ENCODE measurements at regions not wholly inside any gene's neighbourhood (a gene's known extent, or its start where the extent isn't known, plus 50 kb on each side); places are given as distances from the start of the nearest gene placed in this dataset.
A peak's percentile ranks its signal among the peaks of the same experiment; 100 is the strongest.

DNA sequence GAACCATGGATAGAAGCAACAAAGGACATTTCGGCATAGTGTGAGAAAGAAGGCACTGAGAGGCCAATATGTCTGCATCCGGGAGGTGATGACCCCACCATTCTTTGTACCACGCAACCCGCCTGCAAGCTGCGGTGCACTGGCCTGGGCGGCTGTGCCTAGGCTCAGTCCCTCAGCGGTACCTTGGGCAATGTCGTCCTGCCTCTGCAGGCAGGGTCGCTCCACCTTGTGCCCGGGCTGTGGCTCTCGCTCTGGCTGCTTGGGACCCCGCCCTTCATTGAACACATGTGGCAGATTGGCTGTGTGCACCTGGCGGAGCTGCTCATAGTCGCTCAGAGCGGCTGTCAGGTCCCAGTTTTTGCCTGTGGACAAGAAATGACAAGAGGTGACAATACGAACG lies 243.2 kb downstream of the KLF13 start:
- H3K4me3 ChIP-seq (replicated peaks in 1 of 4; ENCODE audit: control extremely low read depth in 1 of 4, insufficient read depth in 1 of 4, low read depth in 3 of 4, low read length in 4 of 4): no peak overlapping the region
- H3K79me2 ChIP-seq (ENCODE audit: control insufficient read depth, insufficient read depth, low read length): no peaks in the 10 kb centered on the region
- TF ChIP-seq, protein P1, sequence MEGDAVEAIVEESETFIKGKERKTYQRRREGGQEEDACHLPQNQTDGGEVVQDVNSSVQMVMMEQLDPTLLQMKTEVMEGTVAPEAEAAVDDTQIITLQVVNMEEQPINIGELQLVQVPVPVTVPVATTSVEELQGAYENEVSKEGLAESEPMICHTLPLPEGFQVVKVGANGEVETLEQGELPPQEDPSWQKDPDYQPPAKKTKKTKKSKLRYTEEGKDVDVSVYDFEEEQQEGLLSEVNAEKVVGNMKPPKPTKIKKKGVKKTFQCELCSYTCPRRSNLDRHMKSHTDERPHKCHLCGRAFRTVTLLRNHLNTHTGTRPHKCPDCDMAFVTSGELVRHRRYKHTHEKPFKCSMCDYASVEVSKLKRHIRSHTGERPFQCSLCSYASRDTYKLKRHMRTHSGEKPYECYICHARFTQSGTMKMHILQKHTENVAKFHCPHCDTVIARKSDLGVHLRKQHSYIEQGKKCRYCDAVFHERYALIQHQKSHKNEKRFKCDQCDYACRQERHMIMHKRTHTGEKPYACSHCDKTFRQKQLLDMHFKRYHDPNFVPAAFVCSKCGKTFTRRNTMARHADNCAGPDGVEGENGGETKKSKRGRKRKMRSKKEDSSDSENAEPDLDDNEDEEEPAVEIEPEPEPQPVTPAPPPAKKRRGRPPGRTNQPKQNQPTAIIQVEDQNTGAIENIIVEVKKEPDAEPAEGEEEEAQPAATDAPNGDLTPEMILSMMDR (conservative IDR thresholded peaks at IDR 0.05 in 1 of 2, IDR thresholded peaks at IDR 0.05 in 1 of 2; ENCODE audit: low read depth in 1 of 2, low read length in 2 of 2): no peak
- no peak for TF ChIP-seq EZH2 (IDR thresholded peaks at IDR 0.05; ENCODE audit: low read length, missing control alignments)
- no peaks in the 10 kb centered on the region for H3K27me3 ChIP-seq (ENCODE audit: control insufficient read depth, insufficient read depth, low read length)
- H4K20me1 ChIP-seq (ENCODE audit: control insufficient read depth, extremely low read depth, insufficient read depth, low read length): no peaks in the 10 kb centered on the region
- H3K36me3 ChIP-seq (ENCODE audit: control insufficient read depth, insufficient read depth, low read length): no peaks in the 10 kb centered on the region
- no peak overlapping the region for H3K4me2 ChIP-seq (ENCODE audit: extremely low read depth, insufficient read depth, low read length)
- no peak overlapping the region for H3K9ac ChIP-seq (ENCODE audit: insufficient read depth, low read length)
- H2AFZ ChIP-seq (ENCODE audit: low read length): no peak overlapping the region
- no peaks in the 10 kb centered on the region for H3K4me1 ChIP-seq (ENCODE audit: control insufficient read depth, extremely low read depth, insufficient read depth, low read length)
- no peak overlapping the region for H3K27ac ChIP-seq (ENCODE audit: insufficient read depth, low read length)
- DNase-seq (ENCODE audit: low read depth in 2 of 2): no peak
- no peaks in the 10 kb centered on the region for H3K9me3 ChIP-seq (ENCODE audit: control insufficient read depth, insufficient read depth, low read depth, low read length)

DNA sequence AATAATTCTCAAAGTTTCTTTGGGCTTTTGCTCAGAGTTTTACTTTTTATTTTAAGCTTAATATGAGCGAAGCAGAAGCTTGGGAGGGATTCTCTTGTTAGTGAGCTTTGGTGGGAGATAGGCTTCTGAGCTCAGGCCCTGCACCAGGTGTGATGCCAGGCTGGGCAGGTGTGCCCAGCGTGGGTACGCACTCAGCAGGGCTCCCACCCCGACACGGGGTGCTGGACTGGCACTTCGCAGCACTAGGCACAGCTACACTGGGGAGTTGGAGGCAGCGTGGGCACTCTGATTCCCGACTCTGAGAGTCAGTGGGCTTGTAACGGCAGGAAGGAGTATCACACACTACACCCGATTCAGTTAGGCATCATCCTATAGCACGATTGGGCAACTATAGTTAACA lies 244.0 kb downstream of the KLF13 start:
- Histone ChIP-seq H3K36me3 (ENCODE audit: control insufficient read depth, insufficient read depth, low read length) (no peaks in the 10 kb centered on the region), H3K27ac (ENCODE audit: insufficient read depth, low read length) (no peak overlapping the region), H3K4me1 (ENCODE audit: control insufficient read depth, extremely low read depth, insufficient read depth, low read length) (no peaks in the 10 kb centered on the region), H3K27me3 (ENCODE audit: control insufficient read depth, insufficient read depth, low read length) (no peaks in the 10 kb centered on the region), H3K9ac (ENCODE audit: insufficient read depth, low read length) (no peak overlapping the region), H3K4me3 (replicated peaks in 1 of 4; ENCODE audit: control extremely low read depth in 1 of 4, insufficient read depth in 1 of 4, low read depth in 3 of 4, low read length in 4 of 4) (no peak overlapping the region), H4K20me1 (ENCODE audit: control insufficient read depth, extremely low read depth, insufficient read depth, low read length) (no peaks in the 10 kb centered on the region), H3K9me3 (ENCODE audit: control insufficient read depth, insufficient read depth, low read depth, low read length) (no peaks in the 10 kb centered on the region), H2AFZ (ENCODE audit: low read length) (no peak overlapping the region), H3K79me2 (ENCODE audit: control insufficient read depth, insufficient read depth, low read length) (no peaks in the 10 kb centered on the region), H3K4me2 (ENCODE audit: extremely low read depth, insufficient read depth, low read length) (no peak overlapping the region)
- no peak for DNase-seq (ENCODE audit: low read depth in 2 of 2)
- TF ChIP-seq, protein P1 (conservative IDR thresholded peaks at IDR 0.05 in 1 of 2, IDR thresholded peaks at IDR 0.05 in 1 of 2; ENCODE audit: low read depth in 1 of 2, low read length in 2 of 2): no peak
- TF ChIP-seq EZH2 (IDR thresholded peaks at IDR 0.05; ENCODE audit: low read length, missing control alignments): no peak

DNA sequence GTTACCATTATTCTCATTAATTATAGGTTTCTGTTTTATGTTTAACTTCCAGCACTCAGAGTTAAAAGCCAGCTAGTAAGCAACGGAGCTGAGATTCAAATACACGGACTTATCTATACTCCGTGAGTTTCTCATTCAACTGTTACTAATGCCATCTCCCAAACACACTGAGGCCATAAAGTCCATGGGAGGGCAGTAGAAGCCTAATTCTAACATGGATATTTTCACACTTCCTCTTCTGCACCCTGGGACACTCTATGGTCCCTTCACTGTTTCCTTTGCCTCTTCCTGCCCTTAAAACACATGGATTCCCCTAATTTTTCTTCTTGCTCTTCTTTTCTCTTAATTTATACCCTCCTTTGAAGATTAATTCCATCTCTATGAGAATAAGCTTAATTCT lies 245.0 kb downstream of the KLF13 start:
- H3K4me3 ChIP-seq (replicated peaks in 1 of 4; ENCODE audit: control extremely low read depth in 1 of 4, insufficient read depth in 1 of 4, low read depth in 3 of 4, low read length in 4 of 4): no peak overlapping the region
- H2AFZ ChIP-seq (ENCODE audit: low read length): no peak overlapping the region
- no peaks in the 10 kb centered on the region for H3K36me3 ChIP-seq (ENCODE audit: control insufficient read depth, insufficient read depth, low read length)
- H4K20me1 ChIP-seq (ENCODE audit: control insufficient read depth, extremely low read depth, insufficient read depth, low read length): no peaks in the 10 kb centered on the region
- no peaks in the 10 kb centered on the region for H3K79me2 ChIP-seq (ENCODE audit: control insufficient read depth, insufficient read depth, low read length)
- DNase-seq (ENCODE audit: low read depth in 2 of 2): peak in 1 of 2 donors; percentile 39
- no peak overlapping the region for H3K4me2 ChIP-seq (ENCODE audit: extremely low read depth, insufficient read depth, low read length)
- H3K4me1 ChIP-seq (ENCODE audit: control insufficient read depth, extremely low read depth, insufficient read depth, low read length): no peaks in the 10 kb centered on the region
- no peaks in the 10 kb centered on the region for H3K9me3 ChIP-seq (ENCODE audit: control insufficient read depth, insufficient read depth, low read depth, low read length)
- no peak for TF ChIP-seq EZH2 (IDR thresholded peaks at IDR 0.05; ENCODE audit: low read length, missing control alignments)
- TF ChIP-seq, protein P1 (conservative IDR thresholded peaks at IDR 0.05 in 1 of 2, IDR thresholded peaks at IDR 0.05 in 1 of 2; ENCODE audit: low read depth in 1 of 2, low read length in 2 of 2): peak; percentile 33 to 45
- H3K27ac ChIP-seq (ENCODE audit: insufficient read depth, low read length): no peak overlapping the region
- no peaks in the 10 kb centered on the region for H3K27me3 ChIP-seq (ENCODE audit: control insufficient read depth, insufficient read depth, low read length)
- H3K9ac ChIP-seq (ENCODE audit: insufficient read depth, low read length): no peak overlapping the region
